ENCODE measurements at regions not wholly inside any gene's neighbourhood (a gene's known extent, or its start where the extent isn't known, plus 50 kb on each side); places are given as distances from the start of the nearest gene placed in this dataset.
"Not testable (repeated sequence)": the region's sequence is repeated elsewhere in the genome, so short reads cannot be mapped to it uniquely, and the experiment has no call there.

DNA sequence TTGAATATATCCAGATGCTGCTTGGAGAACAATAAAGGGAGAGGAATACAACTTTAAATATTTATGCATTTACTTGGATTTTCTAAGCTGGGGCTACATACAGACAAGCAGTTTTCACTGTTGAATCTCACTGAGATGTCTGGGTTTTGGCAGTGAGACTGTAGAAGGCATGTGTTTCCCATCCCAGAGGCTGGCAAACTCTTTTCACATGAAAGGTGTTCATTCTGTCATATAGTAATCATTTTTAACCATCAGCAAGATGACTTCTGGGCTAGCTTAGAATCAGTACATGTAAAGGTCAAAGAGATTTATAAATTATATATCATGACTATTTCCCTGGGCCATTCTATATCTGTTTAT is 218.7 kb upstream of the SGO1 start:
- no peak for DNase-seq (ENCODE audit: low spot score)
- in situ Hi-C loops (cut with HindIII; ENCODE audit: low sequenced_read_pairs), result no loop called here

- DNase-seq (ENCODE audit: low spot score), result no peak
- in situ Hi-C loops (cut with HindIII; ENCODE audit: low sequenced_read_pairs), result no loop called here
These were observed 218.2 kb upstream of the SGO1 start for GRCh38 chr3:20403986-20404740.

GRCh38 chr3:20401253-20401652 is 215.2 kb upstream of the SGO1 start:
- no peak for DNase-seq (ENCODE audit: low spot score)
- in situ Hi-C loops (cut with HindIII; ENCODE audit: low sequenced_read_pairs), result no loop called here

DNA sequence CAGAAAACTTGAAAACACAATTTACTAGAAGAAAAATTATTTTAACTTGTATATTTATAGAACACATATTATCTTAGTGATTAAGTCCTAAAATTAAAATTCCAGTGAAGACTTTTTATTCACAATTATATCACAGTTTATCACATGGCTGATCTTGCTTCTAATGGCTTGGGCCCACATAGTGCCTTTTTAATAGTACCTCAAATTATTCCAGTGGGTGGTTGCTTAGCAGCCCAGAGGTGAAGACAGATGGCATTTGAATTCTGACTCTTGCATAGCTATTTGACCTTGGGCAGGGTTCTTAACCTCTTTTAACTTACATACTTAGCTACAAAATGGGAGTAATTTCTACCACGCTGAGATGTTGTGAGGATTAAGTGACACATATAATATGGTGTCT is 214.7 kb upstream of the SGO1 start:
- DNase-seq (ENCODE audit: low spot score), result no peak
- in situ Hi-C loops (cut with HindIII; ENCODE audit: low sequenced_read_pairs), result no loop called here

- DNase-seq (ENCODE audit: low spot score), result no peak
- in situ Hi-C loops (cut with HindIII; ENCODE audit: low sequenced_read_pairs), result no loop called here
These were observed 214.3 kb upstream of the SGO1 start for GRCh38 chr3:20400281-20400680.

GRCh38 chr3:20396335-20396734 is 210.3 kb upstream of the SGO1 start:
- in situ Hi-C loops (cut with HindIII; ENCODE audit: low sequenced_read_pairs), result no loop called here
- no peak for DNase-seq (ENCODE audit: low spot score)

DNA sequence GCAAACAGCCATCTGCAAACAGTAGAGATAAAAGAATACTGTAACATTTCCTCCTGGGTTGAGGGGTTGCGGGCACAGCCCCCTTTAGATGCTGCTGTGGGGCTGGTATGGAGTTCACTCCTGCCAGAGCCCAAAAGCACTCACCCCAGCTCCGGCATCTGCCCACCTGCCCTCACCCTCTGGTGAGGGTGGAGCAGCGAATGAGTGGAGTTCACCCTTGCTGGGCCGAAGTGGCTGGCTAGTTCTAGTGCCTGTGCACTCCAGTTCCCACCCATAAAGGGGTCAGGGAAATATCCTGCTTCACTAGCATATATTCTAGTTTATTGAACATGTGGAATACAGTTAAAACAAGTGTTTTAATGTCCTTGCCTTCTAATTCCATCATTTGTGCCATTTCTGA is 209.7 kb upstream of the SGO1 start:
- in situ Hi-C loops (cut with HindIII; ENCODE audit: low sequenced_read_pairs), result no loop called here
- DNase-seq (ENCODE audit: low spot score), result no peak

DNA sequence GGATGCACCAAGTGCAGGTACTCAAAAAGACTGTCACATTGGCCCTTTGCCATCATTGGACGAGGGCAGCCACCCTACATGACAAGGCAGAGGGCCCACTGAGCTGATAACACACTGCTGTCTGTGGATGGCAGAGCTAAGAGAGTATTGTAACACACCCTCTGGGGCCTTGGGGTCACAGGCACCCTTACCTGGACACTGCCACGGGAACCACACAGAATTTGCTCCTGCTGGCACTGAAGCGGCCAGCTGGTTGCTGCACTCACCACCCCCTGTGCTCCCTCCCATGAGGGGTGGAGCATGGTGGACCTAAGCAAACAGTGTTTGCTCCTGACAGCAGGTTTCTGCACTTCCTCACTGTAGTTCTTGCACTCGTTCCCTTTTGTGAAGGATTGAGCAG is 208.2 kb upstream of the SGO1 start:
- in situ Hi-C loops (cut with HindIII; ENCODE audit: low sequenced_read_pairs), result no loop called here
- DNase-seq (ENCODE audit: low spot score), result no peak

- in situ Hi-C loops (cut with HindIII; ENCODE audit: low sequenced_read_pairs), result no loop called here
- no peak for DNase-seq (ENCODE audit: low spot score)
These were observed 205.6 kb upstream of the SGO1 start for GRCh38 chr3:20391644-20392043.

GRCh38 chr3:20388971-20389370 is 203.0 kb upstream of the SGO1 start:
- in situ Hi-C loops (cut with HindIII; ENCODE audit: low sequenced_read_pairs), result no loop called here
- DNase-seq (ENCODE audit: low spot score), result no peak

DNA sequence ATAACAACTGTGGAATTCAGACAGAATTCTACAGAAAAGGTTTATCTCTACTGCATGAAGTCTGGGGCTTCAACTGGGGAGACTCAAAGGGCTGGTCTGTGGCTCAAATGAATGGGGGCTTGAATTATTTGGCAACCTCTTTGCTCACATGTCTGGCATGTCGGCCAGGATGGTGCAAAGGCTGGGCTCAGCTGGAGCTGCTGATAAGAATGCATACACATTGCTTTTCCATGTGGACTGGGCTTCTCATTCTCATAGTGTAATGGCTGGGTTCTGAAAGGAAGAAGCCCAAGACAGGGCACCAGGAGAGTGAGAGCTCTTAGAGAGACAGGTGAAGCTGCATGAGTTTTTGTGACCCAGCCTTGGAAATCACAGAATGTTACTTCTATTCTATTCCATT is 194.3 kb upstream of the SGO1 start:
- DNase-seq (ENCODE audit: low spot score), result no peak
- in situ Hi-C loops (cut with HindIII; ENCODE audit: low sequenced_read_pairs), result no loop called here

- no peak for DNase-seq (ENCODE audit: low spot score)
- in situ Hi-C loops (cut with HindIII; ENCODE audit: low sequenced_read_pairs), result no loop called here
These were observed 192.3 kb upstream of the SGO1 start for GRCh38 chr3:20378315-20378714.

DNA sequence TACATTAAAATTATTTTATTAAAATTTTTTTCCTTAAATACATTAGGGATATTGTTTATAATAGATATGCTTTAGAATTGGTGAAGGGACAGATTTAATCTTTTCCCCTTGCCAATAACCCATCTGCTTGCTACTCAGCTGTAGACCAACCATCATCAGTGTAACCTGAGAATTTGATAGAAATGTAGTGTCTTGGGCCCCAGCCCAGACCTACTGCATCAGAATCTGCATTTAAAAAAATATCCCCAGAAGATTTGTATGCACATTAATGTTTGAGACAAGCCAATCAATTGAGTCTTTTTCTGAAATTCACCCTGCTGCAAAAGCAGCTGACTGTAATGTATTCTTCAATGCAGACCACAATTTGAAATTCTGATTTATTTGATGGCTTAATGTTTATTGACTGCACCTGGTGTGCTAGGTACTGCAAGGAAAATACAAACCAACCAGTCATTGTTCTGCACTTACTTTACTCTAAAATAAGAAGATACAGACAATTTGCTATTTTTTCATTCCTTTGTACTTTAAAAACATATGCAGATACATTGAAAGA is 190.7 kb upstream of the SGO1 start:
- DNase-seq (ENCODE audit: low spot score), result no peak
- in situ Hi-C loops (cut with HindIII; ENCODE audit: low sequenced_read_pairs), result no loop called here

DNA sequence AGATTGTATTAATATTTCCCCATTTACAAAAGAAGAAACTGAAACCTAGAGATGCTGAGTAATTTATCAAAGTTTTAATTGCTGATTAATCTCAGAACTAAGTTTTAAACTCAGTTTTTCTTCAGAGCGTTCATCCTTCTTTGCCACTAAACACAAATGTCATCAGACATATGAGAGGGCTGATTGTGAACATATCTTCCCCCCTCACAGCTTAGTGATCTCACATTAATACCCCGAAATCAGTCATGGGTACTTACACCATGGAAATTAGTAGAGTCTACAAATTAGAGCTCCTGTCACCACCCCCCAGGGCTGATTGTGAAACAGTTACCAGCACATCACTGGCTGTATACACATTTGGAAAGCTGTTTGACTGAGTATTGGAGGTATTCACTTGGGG is 189.3 kb upstream of the SGO1 start:
- no peak for DNase-seq (ENCODE audit: low spot score)
- in situ Hi-C loops (cut with HindIII; ENCODE audit: low sequenced_read_pairs), result no loop called here

DNA sequence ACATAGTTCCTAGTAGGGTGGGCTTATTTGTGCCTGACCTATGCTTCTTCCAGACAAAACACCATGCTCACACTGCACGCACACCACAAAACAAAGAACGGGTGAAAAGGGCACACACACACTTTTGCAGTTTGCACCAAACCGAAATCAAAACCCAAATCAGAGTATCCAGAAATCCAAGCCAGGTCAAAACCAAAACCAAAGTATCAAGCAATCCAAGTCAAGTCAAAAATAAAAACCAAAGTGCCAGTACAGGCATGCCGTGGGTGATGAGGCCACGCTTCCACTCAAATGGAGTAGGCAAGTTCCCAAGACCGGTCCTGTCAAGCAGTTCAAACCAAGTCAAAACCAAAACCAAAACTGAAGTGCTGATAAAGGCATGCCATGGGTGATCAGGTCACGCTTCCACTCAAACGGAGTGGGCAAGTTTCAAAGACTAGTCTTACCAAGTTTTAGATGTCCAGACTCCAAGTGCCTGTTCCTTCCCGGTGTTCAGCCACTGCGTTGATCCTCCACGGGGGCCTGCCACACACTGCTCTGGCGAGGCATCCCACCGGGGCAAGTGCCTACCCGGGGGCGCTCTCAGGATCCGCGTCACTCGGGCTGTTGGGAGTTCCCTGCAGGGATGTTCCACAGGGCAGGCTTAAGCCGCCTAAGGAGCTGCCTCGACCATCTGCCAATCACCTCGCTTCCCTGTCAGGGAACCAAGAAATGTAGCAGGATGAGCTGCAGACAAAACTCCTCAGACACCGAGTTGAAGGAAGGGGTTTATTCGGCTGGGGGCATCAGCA is 184.5 kb upstream of the SGO1 start:
- DNase-seq (ENCODE audit: low spot score); in situ Hi-C loops (cut with HindIII; ENCODE audit: low sequenced_read_pairs): not testable (repeated sequence)

DNA sequence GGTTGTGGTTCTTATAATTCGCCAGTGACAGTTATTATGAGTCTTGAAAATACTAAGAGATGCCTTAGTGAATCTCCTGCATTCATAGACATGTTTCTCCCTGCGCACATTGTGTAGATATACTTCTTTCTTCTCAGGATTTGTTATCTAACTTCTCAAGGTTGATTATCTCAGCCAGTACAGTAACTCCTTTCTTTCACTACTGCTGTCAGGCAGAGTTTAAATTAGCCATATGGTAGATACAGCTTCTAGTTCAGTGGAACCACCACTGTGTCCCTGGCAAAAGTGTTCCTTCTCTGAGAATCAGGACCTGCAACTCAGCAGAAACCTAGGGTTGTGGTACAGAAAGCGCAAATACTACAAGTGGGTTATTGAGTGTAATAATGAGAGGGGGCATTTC is 175.0 kb upstream of the SGO1 start:
- DNase-seq (ENCODE audit: low spot score), result no peak
- in situ Hi-C loops (cut with HindIII; ENCODE audit: low sequenced_read_pairs), result no loop called here

- no peak for DNase-seq (ENCODE audit: low spot score)
- in situ Hi-C loops (cut with HindIII; ENCODE audit: low sequenced_read_pairs), result no loop called here
These were observed 167.3 kb upstream of the SGO1 start for GRCh38 chr3:20353286-20353685.

GRCh38 chr3:20352546-20353179 is 166.7 kb upstream of the SGO1 start:
- in situ Hi-C loops (cut with HindIII; ENCODE audit: low sequenced_read_pairs), result no loop called here
- no peak for DNase-seq (ENCODE audit: low spot score)

DNA sequence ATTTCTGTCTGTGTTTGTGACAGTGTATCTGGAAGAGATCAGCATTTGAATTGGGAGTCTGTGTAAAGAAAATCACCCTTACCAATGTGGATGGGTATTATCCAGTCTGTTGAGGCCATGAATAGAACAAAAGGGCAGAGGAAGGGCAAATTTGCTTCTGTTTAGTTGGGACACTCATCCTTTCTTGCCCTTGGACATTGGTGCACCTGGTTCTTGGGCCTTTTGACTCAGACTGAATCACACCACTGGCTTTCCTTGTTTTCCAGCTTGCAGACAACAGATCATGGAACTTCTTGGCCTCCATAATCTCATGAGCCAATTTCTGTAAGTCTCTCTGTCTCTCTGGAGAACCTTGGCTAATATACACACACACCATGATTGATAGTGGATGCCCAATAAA is 164.4 kb upstream of the SGO1 start:
- no peak for DNase-seq (ENCODE audit: low spot score)
- in situ Hi-C loops (cut with HindIII; ENCODE audit: low sequenced_read_pairs), result no loop called here

- in situ Hi-C loops (cut with HindIII; ENCODE audit: low sequenced_read_pairs), result no loop called here
These were observed 160.9 kb upstream of the SGO1 start for GRCh38 chr3:20346916-20347315.

More at GRCh38 chr3:20346916-20347315, 160.9 kb upstream of the SGO1 start:
- DNase-seq (ENCODE audit: low spot score), result no peak
